HG03342 (cell line): ENCODE measurements at regions not wholly inside any gene's neighbourhood (a gene's known extent, or its start where the extent isn't known, plus 50 kb on each side); places are given as distances from the start of the nearest gene placed in this dataset.

Source experiments
- ATAC-seq: cut with Tn5 transposase; IDR thresholded peaks from one replicate; pipeline ENCODE4 v1.9.1; 2021; ENCODE audit warnings: mild to moderate bottlenecking, moderate library complexity; ENCODE audit not compliant: unreplicated experiment

DNA sequence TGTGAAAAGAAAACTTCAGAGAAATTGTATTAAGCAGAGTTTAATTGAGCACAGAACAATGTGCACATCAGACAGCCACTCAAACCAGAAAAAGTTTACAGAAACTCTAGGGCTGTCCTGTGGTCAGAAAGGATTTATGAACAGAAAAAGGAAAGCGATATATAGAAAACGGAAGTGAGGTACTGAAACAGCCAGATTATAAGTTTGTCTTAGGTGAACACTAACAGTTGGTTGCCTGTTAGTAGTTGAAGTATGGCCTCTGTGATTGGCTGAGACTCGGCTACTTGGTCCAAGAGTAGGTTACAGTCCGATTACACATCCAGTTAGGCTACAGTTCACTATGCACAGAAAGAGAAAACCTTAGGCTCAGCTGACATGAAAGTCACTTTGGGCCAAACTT, 1232.5 kb upstream of the RAG2 start:
- no peak for ATAC-seq

DNA sequence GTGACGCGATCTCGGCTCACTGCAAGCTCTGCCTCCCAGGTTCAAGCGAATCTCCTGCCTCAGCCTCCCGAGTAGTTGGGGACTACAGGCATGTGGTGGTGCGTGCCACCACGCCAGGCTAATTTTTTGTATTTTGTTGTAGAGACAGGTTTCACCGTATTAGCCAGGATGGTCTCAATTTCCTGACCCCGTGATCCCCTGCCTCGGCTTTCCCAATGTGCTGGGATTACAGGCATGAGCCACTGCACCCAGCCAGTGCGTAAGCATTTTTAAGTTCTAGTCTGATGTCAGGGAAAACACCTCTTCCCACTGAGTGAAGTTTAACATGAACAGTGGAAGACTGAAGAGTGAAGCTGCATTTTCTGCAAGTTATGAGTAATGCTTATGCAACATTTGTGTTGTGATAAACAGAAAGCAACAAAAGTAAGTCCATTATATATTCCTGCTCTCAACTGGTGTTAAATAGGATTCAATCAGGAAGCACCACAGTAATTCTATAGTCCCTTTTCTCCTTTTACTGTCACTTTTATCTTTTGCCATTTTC, 1219.8 kb upstream of the RAG2 start:
- ATAC-seq: no peak

- no peak for ATAC-seq
Observed at GRCh38 chr11:37812281-37812880, 1214.3 kb upstream of the RAG2 start.

DNA sequence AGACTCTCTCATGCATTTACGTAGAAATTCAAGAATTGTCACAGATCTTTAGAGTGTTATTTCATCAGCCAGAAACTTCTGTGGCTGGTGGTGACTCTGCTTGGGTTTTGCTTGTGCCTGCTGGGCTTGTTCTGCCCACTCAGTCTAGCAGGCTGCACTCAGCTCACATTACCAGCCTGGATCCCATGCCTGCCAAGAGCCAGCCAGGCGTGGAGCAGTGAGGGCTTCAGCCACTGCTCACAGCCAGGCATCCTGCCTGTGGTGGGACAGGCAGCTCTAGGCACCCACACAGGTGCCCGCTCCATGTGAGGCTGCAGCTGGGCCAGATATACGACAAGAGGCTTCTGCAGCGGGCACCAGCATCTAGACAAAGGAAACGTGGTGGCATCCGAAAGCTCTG, 1213.3 kb upstream of the RAG2 start:
- no peak for ATAC-seq

DNA sequence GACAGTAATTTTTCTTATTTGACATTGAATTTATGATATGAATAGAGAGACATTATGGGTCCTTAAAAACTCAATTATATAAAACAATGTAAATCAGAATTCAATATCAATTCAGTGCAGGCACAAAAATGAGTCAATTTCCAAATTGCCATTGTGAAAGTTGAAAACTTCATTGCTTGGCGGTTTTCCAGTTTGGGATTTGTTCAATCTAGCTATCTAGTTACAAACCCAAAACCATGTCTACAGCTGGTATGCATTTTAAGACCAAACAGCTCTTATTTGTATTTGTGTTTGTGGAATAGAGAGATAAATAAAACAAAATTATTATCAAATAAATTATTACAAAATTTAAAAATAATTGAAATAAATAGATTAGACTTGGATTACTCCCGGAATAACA, 1206.6 kb upstream of the RAG2 start:
- ATAC-seq: no peak

- no peak for ATAC-seq
Observed at GRCh38 chr11:37788141-37788877, 1190.3 kb upstream of the RAG2 start.

DNA sequence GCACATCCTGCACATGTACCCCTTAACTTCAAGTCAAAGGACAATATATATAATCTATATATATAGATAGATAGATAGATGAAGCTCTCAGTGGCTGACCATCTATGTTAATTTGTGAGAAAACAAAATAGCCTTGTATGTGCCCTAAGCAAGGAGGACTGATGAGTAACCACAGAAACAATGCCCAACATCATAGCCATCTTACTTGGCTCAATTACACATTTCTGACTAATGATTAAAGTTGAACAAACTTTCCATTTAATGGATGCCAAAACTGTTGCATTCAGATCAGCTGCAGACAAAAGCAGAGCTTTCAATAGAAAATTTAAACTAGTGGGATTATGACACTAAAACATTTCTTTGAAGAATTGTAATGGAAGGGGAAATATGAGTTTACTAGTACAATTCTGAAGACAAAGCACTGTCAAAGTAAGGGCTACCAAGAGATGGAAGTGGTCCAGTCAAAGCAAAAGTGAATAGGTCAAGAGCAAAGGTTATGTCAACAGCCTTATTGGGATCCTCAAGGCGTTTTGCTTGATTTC, 1188.2 kb upstream of the RAG2 start:
- ATAC-seq: no peak

- ATAC-seq: no peak
Observed at GRCh38 chr11:37774441-37774840, 1176.4 kb upstream of the RAG2 start.

GRCh38 chr11:37770145-37770544, 1172.1 kb upstream of the RAG2 start:
- ATAC-seq: no peak

DNA sequence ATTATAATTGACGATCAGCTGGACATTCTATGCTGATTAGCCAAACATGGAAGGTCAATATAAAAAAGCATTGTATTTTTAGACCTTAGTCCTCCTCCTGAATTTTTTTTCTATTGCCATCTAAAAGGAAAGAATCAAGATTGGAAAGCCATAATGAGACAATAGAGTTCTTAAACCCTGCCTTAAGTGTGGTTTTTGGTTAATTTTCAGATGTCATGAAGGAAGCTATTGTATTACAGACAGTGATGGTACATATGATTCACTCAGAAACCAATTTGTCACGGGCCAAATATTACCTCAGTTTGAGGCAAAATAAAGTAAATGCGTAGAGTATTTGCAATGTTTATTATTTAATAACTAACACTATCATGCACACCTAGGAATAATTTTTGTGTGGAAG, 1164.0 kb upstream of the RAG2 start:
- no peak for ATAC-seq

- no peak for ATAC-seq
Observed at GRCh38 chr11:37755521-37755920, 1157.5 kb upstream of the RAG2 start.

DNA sequence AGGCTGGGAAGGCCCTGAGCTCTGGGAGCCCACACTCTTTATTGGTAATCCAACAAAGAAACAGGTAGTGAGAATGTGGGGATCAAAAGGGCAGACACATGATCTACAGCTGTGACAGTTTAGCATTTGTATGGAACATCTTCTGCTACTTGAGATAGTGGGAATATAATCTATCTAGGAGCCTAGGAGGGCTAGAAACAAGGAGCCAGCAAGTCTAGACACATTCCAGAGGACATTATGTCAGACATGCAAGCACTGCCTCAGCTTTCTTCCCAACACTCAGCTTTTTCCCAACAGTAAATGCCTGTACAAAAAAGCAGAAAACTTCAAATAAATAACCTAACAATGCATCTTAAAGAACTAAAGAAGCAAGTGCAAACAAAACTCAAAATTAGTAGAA, 1150.6 kb upstream of the RAG2 start:
- ATAC-seq: no peak

GRCh38 chr11:37747121-37747520, 1149.1 kb upstream of the RAG2 start:
- no peak for ATAC-seq

GRCh38 chr11:37727371-37727770, 1129.3 kb upstream of the RAG2 start:
- ATAC-seq: no peak

DNA sequence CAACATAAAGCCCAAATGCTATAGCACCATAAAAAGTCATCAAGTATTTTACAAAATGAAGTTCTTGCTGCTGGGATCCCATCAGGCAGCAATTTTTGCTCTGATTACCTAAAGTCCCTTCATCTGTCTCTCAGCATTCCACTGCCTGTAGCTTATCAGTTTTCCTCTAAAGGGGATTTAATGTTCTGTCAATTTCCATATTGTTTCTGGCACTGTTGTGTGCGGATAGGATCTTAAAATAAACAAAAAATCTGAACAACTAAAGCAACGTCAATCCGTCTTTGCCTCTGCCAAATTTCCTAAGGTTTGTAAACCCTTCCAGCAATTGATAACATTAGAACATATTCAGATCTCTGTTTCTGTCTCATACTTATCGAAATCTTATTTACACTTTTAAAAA, 1126.3 kb upstream of the RAG2 start:
- no peak for ATAC-seq

GRCh38 chr11:37721485-37721884, 1123.4 kb upstream of the RAG2 start:
- ATAC-seq: no peak

DNA sequence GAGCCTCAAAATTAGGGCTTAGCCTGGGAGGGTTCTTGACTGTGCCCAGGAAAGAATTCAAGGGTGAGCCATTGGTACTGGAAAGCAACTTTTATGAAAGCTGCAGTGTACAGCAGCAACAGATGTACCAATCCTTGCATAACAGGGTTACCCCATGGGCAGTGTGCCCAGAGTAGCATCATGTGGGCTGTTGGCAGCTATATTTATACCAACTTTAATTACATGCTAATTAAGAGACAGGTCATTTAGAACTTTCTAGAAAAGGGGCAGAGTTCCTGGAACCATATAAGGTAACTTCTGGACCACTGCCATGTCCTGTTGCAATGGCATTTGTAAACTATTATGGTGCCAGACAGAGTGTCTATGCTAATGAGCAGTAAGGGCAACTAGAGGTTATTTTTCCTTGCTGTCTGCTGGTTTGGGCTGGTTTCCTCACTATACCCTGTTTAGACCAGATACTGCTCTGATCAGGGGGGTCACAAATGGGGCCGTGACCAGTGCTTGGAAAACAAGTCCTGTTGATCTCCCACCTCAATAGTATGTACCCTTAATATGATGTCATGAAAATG, 1120.5 kb upstream of the RAG2 start:
- no peak for ATAC-seq

- ATAC-seq: no peak
Observed at GRCh38 chr11:37712251-37712650, 1114.2 kb upstream of the RAG2 start.

DNA sequence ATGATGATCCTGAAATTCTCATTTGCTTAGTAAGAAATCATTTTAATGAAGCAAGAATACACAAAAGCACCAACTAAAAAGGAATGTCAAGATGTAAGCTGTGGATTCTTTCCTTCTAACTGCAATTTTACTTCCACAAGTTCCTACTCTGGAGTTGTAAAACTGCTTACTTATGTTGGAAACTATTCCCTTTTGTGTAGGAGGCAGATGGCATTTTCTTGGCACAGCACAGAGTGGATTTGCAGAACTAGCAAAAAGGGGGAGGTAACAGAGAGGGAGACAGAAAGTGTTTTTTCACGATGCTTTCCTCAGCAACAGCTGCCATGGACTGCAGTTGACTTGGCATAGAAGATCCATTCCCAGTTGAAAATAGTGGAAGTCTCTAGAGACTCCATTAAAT, 1112.0 kb upstream of the RAG2 start:
- no peak for ATAC-seq

- no peak for ATAC-seq
Observed at GRCh38 chr11:37704791-37705190, 1106.8 kb upstream of the RAG2 start.

GRCh38 chr11:37699644-37700043, 1101.6 kb upstream of the RAG2 start:
- ATAC-seq: no peak

DNA sequence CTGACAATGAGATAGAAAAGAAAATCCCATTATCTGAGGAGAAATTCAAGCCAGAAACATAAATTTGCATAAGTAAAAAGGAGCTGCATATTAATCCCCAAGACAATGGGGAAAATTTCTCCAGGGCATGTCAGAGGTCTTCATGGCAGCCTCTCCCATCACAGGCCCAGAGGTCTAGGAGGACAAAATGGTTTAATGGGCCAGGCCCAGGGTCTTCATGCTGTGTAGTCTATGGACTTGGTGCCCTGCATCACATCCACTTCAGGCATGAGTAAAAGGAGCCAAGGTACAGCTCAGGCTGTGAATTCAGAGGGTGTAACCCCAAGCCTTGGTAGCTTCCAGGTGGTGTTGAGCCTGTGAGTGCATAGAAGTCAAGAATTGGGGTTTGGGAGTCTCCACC, 1097.2 kb upstream of the RAG2 start:
- ATAC-seq: no peak
